HEK293 (cell line): ENCODE measurements at regions not wholly inside any gene's neighbourhood (a gene's known extent, or its start where the extent isn't known, plus 50 kb on each side); places are given as distances from the start of the nearest gene placed in this dataset.

Experiments
- TCF7L2 ChIP-seq: IDR thresholded peaks from 2 replicates; pipeline ENCODE4 v1.6.1; 2011; ENCODE audit warnings: low read depth, mild to moderate bottlenecking, inconsistent platforms, low read length, moderate library complexity, borderline replicate concordance
- TF ChIP-seq, protein P1 (sequence below): fragments of 450-650 bp; formaldehyde crosslinking; IDR thresholded peaks from 2 replicates; pipeline ENCODE4 v1.5.1; 2016; ENCODE audit warnings: missing biosample characterization, missing genetic modification characterization

DNA sequence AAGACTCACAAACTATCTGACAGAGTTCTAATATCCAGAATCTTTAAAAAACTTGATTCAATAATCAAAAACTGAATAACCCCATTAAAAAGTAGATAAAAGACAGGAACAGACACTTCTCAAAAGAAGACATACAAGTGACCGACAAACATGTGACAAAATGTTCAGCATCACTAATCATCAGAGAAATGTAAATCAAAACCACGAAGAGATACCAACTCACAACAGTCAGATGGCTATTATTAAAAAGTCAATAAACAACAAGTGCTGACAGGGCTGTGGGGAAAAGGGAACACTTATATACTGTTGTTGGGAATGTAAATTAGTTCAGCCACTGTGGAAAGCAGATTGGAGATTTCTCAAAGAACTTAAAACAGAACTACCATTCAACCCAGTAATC is 138.1 kb upstream of the RASGEF1B start:
- TF ChIP-seq, protein P1, sequence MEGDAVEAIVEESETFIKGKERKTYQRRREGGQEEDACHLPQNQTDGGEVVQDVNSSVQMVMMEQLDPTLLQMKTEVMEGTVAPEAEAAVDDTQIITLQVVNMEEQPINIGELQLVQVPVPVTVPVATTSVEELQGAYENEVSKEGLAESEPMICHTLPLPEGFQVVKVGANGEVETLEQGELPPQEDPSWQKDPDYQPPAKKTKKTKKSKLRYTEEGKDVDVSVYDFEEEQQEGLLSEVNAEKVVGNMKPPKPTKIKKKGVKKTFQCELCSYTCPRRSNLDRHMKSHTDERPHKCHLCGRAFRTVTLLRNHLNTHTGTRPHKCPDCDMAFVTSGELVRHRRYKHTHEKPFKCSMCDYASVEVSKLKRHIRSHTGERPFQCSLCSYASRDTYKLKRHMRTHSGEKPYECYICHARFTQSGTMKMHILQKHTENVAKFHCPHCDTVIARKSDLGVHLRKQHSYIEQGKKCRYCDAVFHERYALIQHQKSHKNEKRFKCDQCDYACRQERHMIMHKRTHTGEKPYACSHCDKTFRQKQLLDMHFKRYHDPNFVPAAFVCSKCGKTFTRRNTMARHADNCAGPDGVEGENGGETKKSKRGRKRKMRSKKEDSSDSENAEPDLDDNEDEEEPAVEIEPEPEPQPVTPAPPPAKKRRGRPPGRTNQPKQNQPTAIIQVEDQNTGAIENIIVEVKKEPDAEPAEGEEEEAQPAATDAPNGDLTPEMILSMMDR (tag by site-specific recombination): no peak
- TF ChIP-seq TCF7L2: no peak
